Body of pancreas (tissue), 4 donors: ENCODE measurements at regions not wholly inside any gene's neighbourhood (a gene's known extent, or its start where the extent isn't known, plus 50 kb on each side); places are given as distances from the start of the nearest gene placed in this dataset.

Source experiments
- POLR2A ChIP-seq, 3 donors: fragments of 450-650 bp; IDR thresholded peaks; one replicate each; pipeline ENCODE4 v1.6.1; 2016; ENCODE audit warnings: antibody characterized with exemption in 3 of 3, mild to moderate bottlenecking in 2 of 3
- TF ChIP-seq, protein P1 (sequence below), 7 experiments: fragments of 450-650 bp in 4 of 7; fragments of 200-600 bp in 3 of 7; sonication (generic) in 3 of 7; IDR thresholded peaks; one replicate each; pipeline ENCODE4 v1.5.1; 2016 to 2019; ENCODE audit warnings: antibody characterized with exemption in 7 of 7

DNA sequence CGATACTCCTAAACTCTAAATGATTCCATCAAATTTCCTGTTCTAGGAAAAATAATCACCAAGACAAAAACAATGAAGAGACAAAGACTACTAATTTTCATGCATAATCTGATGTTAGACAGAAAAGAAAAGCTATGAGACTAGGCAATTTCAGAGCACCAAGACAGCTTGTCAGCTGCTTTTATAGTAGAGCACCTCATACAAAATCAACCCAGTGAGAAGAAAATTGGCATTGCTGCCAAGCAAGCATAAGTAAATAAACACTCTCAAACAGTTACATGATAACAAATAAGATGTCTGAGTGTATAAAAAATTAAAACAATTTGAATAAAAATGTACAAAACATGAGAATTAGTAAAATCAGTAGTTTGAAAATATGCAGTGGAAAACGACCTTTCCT is 1544.6 kb downstream of the C4orf33 start:
- TF ChIP-seq, protein P1, sequence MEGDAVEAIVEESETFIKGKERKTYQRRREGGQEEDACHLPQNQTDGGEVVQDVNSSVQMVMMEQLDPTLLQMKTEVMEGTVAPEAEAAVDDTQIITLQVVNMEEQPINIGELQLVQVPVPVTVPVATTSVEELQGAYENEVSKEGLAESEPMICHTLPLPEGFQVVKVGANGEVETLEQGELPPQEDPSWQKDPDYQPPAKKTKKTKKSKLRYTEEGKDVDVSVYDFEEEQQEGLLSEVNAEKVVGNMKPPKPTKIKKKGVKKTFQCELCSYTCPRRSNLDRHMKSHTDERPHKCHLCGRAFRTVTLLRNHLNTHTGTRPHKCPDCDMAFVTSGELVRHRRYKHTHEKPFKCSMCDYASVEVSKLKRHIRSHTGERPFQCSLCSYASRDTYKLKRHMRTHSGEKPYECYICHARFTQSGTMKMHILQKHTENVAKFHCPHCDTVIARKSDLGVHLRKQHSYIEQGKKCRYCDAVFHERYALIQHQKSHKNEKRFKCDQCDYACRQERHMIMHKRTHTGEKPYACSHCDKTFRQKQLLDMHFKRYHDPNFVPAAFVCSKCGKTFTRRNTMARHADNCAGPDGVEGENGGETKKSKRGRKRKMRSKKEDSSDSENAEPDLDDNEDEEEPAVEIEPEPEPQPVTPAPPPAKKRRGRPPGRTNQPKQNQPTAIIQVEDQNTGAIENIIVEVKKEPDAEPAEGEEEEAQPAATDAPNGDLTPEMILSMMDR (IDR thresholded peaks at IDR 0.05) = no peak
- no peak for TF ChIP-seq POLR2A (IDR thresholded peaks at IDR 0.05)
